ENCODE measurements at regions not wholly inside any gene's neighbourhood (a gene's known extent, or its start where the extent isn't known, plus 50 kb on each side); places are given as distances from the start of the nearest gene placed in this dataset.
"Not testable (repeated sequence)": the region's sequence is repeated elsewhere in the genome, so short reads cannot be mapped to it uniquely, and the experiment has no call there.

DNA sequence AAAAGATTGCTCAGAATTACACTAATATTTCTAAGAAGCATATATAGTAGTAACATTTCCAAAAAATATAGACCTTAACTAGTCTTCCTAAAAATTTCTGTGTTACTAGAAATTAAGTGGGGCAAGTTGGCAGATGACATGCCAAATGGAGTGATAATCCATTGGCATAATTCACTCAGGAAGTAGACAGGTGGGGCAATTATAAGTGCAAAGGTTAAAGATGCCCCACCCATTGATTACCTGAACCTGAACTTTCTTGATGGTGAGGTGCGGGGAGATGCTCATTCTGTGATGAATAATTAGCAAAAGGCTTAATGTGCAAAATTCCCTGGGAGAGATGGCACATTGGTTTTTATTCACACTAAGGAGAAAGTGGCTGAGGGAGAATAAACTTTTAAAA is 145.8 kb upstream of the RASGEF1B start:
- DNase-seq = no peak

DNA sequence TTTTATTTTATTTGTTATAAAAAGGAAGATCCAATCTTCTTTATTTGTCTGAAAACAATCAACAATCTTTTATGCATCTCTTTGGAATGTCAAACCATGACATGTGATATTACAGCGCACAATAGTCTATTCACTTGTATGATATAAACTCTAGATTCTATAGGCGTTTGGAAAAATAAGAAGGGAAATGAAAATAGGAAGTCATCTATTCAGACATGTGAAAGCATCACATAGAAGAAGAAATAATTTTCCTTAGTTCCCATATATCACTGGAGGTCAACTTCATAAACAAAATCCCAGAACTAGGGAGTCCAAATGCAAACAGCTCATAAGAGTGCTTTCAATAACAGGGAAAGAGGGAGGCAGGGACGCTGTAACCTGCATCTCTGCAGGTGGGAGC is 139.5 kb upstream of the RASGEF1B start:
- no peak for DNase-seq

DNA sequence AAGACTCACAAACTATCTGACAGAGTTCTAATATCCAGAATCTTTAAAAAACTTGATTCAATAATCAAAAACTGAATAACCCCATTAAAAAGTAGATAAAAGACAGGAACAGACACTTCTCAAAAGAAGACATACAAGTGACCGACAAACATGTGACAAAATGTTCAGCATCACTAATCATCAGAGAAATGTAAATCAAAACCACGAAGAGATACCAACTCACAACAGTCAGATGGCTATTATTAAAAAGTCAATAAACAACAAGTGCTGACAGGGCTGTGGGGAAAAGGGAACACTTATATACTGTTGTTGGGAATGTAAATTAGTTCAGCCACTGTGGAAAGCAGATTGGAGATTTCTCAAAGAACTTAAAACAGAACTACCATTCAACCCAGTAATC is 138.1 kb upstream of the RASGEF1B start:
- no peak for DNase-seq

DNA sequence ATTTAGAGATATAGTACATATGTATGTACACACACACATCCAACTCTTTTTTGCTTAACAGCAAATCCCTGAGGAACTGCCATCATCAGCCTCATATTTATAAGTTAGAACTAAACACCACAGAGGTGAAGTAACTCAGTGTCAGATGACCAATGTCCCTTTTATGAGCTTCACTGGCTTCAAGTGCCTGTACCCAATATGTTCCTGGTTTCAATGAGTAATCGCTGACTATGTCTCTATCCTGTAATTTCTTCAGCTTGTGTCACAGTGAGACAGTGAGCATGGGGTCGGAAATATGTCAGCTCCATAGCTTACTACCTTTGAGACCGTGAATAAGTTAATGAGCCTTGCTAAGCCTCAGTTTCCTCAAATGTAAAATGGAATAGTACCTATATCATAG is 136.2 kb upstream of the RASGEF1B start:
- no peak for DNase-seq

DNA sequence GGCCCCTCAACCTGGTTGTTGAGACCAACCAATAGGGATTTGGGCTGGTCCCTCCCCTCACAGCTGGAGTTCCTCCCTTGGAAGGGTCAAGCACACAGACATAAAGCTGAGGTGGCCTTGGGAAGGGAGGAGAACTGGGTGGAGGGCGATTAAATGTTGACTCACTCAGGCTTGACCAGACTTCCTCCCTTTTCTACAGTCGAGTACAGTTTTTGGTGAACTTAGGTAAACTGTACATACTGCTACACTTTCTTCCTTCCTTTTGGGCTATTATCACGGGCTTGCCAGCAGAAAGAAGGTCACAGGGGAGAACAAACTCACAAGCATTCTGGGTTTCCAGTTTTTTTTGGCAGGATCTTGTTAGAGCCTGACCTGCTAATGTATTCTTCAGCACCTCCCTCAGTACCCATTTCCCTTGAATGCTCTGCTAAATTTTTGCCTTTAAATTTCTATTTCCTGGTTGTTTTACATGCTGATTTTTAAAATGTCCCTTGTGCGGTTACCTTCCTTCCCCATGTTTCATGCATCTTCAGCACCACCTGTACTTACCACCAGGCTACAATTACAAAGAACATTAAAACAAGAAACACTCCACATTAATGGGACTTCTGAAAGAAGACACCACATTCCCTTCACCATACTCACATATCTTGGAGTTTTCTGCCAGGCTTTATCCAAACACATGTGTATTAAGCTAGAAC is 135.2 kb upstream of the RASGEF1B start:
- DNase-seq = no peak

DNA sequence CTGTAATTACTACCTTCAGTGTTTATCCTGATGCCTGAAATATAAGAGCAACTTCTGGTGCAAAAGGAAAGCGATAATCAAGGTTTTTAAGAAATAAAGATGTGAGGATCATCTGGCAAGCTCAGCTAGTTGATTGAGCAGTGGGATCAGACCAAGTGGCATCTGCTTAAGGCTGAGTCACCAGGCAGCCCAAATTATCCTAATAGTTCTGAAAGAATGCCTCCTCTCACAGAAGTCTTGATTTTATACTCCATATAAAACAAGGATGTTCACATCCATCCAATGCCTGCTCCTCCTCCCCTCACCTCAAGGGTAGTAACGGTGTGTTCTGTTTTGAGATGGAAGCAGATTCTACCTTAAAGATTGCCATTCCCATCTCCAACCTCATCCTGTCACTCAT is 134.5 kb upstream of the RASGEF1B start:
- DNase-seq = no peak

DNA sequence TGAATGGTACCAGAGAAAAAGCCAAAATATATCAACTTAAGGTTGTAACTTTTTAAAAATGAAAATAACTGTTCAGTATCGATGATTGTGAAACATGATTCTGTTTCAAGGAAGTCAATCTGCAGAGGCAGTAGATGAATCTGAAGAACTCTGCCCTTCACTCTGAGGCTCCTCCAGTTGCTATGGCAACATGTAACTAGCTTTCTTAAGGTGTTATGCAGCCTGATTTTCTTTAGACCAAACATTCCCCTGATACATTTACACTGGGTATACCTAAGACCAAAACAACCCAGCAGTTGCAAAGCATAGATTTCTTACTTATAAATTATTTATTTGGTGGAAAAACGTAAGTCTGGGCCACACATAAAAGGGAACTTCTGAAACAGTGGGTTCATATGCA is 133.6 kb upstream of the RASGEF1B start:
- no peak for DNase-seq

DNA sequence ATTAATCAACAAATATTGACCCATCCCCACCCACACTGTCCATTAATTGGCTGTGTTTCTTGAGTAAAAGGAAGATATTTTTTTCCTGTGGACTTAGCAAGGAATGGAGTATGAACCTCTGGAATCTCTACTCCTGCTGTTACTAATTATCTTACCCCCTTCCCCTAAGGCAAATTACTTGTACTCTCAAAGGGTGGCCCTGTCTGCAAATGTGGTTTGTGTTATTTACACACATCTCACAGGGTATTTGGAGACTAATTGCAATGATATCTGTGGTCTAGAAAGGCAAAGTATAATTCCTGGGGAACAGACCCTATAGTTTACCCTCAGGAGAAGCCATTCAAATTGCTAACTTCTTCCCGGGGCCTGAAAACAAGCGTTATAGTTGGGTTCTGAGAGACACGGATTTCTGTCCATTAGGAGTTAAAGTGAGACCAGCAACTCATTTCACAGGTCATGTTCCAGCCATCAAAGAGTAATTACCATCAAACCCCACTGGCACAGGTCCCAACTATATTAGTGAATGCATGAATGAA is 133.0 kb upstream of the RASGEF1B start:
- DNase-seq = no peak

DNA sequence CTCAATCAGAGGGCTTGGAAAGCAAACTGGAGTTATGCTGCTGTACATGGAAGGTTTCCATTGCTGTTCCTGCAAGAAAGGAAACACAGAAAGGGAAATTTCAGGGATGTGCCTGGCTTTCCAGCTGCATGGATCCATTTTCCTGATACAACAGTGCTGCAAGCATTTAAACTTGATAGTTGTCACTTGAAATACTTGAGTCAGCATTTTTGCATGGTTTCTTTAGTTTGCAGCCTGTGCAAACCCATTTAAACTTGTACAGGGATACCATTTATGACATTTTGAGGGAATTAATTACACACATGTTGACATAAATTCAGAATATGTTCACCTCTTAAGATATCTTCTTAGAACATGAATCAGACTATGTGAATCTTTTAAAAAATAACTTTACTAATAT is 131.1 kb upstream of the RASGEF1B start:
- DNase-seq = no peak

DNA sequence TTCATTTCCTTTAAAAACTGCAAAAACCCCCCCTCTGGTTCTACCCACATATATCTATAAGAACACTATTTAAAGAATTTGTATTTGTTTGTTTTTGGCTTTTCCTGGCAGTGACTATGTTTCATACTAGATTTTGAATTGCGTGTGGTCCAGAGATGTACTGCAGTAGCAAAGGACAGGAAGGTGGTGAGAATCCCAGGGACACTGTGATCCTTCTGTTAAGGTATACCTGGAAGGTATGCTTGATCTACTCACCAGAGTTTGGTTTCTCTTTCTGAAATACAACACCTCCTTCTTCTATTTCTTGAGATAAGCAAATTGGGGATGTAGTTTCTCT is 129.6 kb upstream of the RASGEF1B start:
- DNase-seq = no peak

DNA sequence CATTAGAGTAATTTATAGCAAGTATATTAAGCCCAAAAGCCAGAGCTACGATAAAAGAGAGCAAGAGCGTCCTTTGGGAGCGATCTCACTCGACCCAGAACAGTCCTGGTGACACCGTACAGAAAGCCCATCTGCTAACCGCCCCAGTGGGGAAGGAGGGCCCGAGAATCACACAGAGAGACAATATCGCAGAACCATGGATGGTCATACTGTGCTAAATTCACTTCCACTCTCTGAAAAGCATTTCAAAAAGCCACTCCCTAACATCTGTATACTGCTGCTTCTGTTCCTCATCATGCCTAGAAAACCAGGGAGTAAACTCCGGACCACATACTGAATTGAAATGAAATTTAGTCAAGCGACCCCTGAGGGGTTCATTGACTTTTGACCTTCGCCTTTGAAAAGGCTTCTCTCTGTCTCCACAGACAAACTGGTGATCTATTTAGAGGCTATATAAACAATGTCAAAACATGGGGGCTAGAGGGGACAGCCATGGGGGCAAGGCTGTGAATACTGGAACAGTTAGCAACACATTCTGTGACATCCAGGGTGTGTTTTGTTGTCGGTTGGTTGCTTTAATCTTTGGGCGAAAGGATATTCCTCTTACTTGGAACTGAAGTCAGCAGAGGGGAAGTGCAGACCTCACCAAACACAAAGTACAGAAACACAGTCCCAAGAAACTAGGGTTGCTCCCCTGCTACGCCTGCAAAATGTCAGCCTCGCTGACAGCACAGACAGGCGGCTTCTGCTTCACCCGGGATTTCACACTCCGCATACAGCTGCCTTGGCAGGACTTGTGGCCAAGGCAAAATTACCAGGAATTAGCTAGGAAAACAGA is 129.0 kb upstream of the RASGEF1B start:
- DNase-seq = no peak

DNA sequence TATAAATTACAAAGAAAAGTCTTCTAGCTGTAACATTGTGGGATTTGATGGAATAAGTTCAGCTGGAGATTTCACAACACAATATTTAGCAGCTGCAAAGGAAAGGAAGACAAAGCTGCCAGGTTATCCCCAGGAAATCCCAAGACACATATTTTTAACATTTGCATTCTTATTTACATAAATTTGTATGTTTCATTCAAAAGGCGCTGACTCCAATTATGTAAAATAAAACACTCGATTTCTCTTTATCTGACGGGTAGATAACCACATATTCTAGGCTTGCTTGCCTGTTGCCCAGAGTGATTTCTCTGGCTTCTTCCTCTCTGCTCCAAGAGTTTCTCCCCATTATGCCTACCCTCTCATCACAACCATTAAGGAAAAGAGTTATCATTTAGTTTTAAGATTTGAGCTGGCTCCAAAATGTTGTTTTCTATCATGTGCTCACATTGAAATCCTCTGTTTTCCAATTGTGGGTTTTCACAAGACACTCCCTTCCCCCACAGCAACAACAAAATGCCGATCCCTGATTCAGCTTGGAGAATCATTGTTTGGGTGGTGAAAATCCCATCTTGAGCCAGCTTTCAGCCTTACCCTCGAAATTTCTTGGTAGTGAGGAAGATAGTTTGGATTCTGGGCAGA is 128.2 kb upstream of the RASGEF1B start:
- no peak for DNase-seq

DNA sequence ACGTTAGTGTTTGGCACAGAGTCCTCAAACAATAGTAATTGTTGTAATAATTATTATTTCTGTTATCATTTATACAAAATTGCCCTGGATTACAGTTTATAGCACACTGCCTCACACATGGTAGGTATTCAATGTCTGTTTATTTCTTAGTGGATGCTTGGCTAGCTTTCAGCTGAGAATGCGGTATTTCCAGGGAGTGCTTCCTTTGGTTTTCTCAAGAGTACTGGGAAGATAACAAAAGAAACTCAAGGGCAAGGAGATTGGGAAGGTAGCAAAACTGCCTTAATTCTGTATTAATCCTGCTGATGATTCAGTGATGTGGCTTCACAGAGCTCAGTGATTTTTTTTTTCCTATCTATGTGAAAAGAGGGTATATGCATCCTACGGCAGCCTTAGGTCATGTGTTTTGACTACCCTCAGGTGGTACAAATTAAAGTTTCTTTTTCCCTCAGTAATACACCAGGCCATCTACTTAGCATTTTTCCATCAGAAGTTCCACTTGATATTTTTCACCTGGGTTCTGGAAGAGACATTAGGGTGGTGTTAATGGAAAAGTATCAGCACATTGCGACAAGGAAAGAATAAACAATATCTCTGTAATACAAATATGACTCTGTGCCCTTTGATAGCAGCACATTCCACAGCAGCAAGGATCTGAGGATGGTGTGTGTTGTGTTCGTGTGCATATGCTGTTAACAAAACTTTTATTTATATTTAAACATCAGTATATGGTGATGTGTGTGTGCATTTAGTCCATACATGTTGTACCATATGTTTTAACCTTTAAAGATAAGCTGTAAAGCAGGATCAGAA is 124.3 kb upstream of the RASGEF1B start:
- no peak for DNase-seq

DNA sequence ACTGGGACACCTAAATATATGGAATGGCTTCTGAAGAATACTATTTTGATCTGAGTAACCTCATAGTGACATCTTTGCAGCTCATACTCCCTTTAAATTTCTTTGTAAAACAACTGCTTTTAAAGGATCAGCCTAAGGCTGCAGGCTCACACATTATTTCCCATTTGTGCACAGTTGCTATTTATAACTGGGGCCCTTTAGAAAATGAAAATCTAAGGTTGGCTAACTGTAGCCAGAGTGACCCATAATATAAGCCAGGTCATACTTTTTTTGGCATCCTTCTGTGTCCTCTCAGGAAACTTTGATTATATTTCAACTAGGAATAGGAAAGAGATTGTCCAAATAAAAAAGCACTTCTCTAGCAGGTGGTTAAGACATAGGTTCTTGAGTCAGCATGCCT is 123.6 kb upstream of the RASGEF1B start:
- DNase-seq = no peak

DNA sequence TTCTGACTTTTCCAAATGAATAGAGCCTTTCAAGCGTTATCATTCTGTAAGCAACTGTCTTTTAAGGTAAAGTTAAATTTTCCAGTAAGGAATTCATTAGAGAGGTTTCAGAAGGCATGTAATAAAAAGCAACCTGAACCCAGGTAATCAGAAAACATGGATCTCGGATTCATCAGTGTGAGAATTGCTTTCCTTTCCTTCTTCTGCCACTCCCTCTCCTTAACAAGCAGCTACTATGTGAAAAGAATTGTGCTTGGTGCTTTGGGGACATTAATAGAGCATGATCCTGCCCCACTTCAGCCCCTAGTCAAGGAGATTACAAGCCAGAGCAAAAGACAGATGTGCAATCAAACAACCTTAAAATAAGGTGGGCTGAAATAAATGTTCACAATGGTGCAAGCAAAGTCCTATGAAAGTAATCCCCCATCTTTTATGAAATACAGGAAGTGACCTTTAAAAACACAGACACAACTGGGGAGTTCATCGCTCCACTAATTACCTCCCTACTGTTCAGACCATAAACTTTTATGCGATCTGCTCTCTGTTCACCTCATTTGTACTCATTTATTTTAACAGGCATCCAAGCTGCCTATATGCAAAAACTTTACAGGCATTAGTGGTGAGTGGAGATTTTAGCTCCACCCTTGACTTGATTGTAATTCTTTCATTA is 122.9 kb upstream of the RASGEF1B start:
- DNase-seq = no peak

DNA sequence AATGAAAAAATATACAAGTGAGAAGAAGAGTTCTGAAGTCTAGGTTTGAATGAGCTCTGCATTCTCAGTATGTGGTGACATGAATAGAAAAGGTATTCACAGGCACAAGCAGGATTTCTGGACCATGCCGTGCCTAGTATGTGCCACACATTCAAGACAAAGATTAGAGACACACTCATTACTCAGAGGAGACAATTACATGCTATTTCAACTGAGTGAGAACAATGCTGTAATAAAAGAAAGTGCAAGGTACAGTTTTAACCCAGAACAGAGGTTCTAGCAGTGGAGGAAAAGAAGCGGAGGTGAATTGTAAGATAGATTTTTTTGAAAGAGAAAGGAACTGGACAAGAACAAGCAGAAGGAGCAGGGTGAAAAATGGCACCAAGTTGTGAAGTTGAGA is 121.0 kb upstream of the RASGEF1B start:
- DNase-seq = no peak

DNA sequence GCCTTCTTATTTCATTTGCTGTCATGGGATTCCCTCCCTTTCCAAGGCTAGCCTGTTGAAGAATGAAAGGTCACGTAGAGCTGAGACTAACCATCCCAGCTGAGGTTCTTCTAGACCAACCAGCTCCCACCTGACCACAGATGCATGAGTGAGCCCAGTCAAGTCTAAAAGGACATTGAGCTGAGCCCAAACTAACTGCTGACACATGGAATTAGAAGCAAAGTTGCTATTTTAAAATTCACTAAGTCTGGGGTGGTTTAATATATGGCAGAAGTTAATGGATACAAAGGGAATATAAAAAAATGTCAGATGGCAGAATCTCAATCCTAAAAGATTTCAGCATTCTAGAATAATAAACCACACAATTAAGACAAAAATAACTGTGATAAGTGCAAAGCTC is 118.9 kb upstream of the RASGEF1B start:
- no peak for DNase-seq

DNA sequence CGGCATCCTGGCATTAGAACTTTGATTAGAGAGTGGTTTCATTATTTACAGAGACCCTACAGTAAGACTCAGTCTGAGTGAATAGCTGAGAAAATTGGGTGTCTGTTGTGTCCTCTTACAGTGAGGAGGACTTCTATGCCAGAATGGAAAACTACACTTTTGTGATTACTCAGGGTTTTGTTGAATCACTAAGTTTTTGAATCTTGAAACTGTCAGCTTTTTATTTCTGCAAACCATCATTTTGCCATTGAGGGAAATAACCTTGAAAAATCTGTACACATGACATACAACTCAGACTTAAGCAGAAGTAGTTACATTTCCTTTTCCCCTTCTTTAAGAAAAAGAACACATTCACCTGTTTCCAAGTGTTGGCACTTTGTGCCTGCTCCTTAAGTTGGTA is 117.6 kb upstream of the RASGEF1B start:
- no peak for DNase-seq

DNA sequence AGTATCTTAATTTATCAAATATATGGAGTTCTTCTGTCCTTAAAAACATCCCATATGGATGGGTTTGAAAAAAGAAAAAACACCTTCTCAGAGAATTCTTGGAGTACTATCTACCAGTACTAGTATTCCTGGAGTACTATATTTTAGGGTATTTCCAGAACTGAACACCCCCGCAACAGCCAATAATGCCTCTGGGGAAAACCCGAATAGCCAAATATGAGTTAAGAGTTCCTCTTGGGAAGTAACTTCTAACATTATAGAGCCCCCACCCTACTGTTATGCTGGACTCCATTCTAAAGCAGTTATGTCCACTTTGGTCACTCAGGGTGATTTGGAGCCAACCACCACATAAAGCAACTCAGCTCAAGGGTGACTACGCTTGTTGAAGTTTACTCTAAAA is 115.0 kb upstream of the RASGEF1B start:
- DNase-seq = no peak

DNA sequence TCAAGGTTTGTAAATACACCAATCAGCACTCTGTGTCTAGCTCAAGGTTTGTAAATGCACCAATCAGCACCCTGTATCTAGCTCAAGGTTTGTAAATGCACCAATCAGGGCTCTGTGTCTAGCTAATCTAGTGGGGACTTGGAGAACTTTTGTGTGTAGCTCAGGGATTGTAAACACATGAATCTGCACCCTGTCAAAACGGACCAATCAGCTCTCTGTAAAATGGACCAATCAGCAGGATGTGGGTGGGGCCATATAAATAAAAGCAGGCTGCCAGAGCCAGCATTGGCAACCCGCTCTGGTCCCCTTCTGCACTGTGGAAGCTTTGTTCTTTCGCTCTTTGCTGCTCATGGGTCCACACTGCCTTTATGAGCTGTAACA is 109.3 kb upstream of the RASGEF1B start:
- DNase-seq = not testable (repeated sequence)

DNA sequence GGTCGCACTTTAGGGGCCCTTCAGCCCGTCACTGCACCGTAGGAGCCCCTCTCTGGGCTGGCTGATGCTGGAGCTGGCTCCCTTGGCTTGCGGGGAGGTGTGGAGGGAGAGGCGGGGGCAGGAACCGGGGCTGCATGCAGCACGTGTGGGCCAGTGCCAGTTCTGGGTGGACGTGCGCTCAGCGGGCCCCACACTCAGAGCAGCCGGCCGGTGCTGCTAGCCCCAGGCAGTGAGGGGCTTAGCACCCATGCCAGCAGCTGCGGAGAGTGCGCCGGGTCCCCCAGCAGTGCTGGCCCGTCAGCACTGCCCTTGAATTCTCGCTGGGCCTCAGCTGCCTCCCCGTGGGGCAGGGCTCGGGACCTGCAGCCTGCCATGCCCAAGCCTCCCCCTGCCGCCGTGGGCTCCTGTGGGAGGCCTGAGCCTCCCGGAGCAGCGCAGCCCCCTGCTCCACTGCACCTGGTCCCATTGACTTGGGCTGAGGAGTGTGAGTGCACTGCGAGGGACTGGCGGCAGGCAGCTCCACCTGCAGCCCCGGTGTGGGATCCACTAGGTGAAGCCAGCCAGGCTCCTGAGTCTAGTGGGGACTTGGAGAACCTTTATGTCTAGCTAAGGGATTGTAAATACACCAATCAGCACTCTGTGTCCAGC is 108.8 kb upstream of the RASGEF1B start:
- DNase-seq = no peak

DNA sequence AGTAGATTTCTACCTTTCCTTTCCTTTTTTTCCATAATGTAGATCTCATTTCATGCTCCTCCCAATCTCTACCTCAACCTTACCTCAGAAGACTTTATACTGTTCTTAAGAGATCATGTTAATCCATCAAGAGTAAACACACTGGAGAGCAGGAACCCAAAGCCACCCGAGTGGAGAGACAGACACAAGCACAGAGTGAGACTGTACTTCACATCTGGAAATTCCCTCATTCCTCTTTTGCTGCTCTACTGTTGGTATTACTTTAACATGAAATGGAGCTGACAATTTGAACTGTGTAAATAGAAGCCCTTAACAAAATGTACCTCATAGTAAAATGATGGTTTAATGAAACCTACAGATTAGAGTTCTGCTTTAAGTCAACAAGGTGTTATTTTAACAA is 105.7 kb upstream of the RASGEF1B start:
- no peak for DNase-seq
